CD4-positive, alpha-beta T cell treated with Interleukin-1 beta for 1 hour (primary cell): ENCODE measurements at regions not wholly inside any gene's neighbourhood (a gene's known extent, or its start where the extent isn't known, plus 50 kb on each side); places are given as distances from the start of the nearest gene placed in this dataset.
"Not testable (repeated sequence)": the region's sequence is repeated elsewhere in the genome, so short reads cannot be mapped to it uniquely, and the experiment has no call there.

Source experiments
- DNase-seq, 2 donors: peaks; one replicate each; pipeline ENCODE4 v3.0.0-alpha.2; 2020 to 2022

GRCh38 chr2:47650001-47650535 is 79.3 kb upstream of the KCNK12 start:
- DNase-seq, result no peak

- DNase-seq, result no peak
Observed at GRCh38 chr2:47645246-47645645, 74.5 kb upstream of the KCNK12 start.

GRCh38 chr2:47644351-47644750 is 73.6 kb upstream of the KCNK12 start:
- no peak for DNase-seq

- no peak for DNase-seq
Observed at GRCh38 chr2:47641366-47641765, 70.6 kb upstream of the KCNK12 start.

- no peak for DNase-seq
Observed at GRCh38 chr2:47640356-47640755, 69.6 kb upstream of the KCNK12 start.

GRCh38 chr2:47639467-47639866 is 68.7 kb upstream of the KCNK12 start:
- DNase-seq, result no peak

- DNase-seq, result no peak
Observed at GRCh38 chr2:47638430-47638829, 67.6 kb upstream of the KCNK12 start.

GRCh38 chr2:47636596-47637264 is 65.9 kb upstream of the KCNK12 start:
- DNase-seq, result no peak

GRCh38 chr2:47636176-47636575 is 65.4 kb upstream of the KCNK12 start:
- no peak for DNase-seq

GRCh38 chr2:47632754-47633153 is 62.0 kb upstream of the KCNK12 start:
- no peak for DNase-seq

GRCh38 chr2:47631792-47632398 is 61.1 kb upstream of the KCNK12 start:
- DNase-seq, result no peak

- DNase-seq, result no peak
Observed at GRCh38 chr2:47631306-47631705, 60.5 kb upstream of the KCNK12 start.

GRCh38 chr2:47629501-47630460 is 59.0 kb upstream of the KCNK12 start:
- DNase-seq, result no peak

GRCh38 chr2:47628904-47629303 is 58.1 kb upstream of the KCNK12 start:
- DNase-seq, result no peak

- DNase-seq, result no peak
Observed at GRCh38 chr2:47626664-47627063, 55.9 kb upstream of the KCNK12 start.

GRCh38 chr2:47623140-47623539 is 52.4 kb upstream of the KCNK12 start:
- DNase-seq, result not testable (repeated sequence)

- no peak for DNase-seq
Observed at GRCh38 chr2:47620770-47621437, 50.1 kb upstream of the KCNK12 start.
